Astrocyte of the spinal cord (primary cell): ENCODE measurements at regions not wholly inside any gene's neighbourhood (a gene's known extent, or its start where the extent isn't known, plus 50 kb on each side); places are given as distances from the start of the nearest gene placed in this dataset.

Experiments
- DNase-seq: peaks from one replicate; pipeline ENCODE4 v3.0.0; 2011; ENCODE audit warnings: low read depth, low spot score
- H3K4me3 ChIP-seq: 2 replicates; pipeline ENCODE4 v1.5.1; 2011; ENCODE audit warnings: low read depth, mild to moderate bottlenecking, low read length, moderate library complexity
- in situ Hi-C: cut with HindIII; loops from 2 replicates; pipeline ENCODE4 v1.10.0; 2017; ENCODE audit warnings: low sequenced_read_pairs
- TF ChIP-seq, protein P1 (sequence below): IDR thresholded peaks from 2 replicates; pipeline ENCODE4 v1.5.1; 2012; ENCODE audit warnings: low read depth, mild to moderate bottlenecking, low read length, inconsistent platforms

DNA sequence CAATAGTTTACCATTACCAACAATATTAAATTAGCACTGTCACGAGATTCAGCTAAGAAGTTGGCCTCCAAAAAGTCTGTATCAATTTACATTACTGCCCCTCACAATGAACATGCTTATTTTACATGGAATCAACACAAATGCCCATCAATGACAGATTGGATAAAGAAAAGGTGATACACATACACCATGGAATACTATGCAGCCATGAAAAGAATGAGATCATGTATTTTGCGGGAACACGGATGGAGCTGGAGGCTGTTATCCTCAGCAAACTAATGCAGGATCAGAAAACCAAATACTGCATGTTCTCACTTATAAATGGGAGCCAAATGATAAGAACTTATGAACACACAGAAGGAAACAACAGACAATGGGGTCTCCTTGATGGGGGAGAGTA, 211.8 kb upstream of the RREB1 start:
- TF ChIP-seq, protein P1, sequence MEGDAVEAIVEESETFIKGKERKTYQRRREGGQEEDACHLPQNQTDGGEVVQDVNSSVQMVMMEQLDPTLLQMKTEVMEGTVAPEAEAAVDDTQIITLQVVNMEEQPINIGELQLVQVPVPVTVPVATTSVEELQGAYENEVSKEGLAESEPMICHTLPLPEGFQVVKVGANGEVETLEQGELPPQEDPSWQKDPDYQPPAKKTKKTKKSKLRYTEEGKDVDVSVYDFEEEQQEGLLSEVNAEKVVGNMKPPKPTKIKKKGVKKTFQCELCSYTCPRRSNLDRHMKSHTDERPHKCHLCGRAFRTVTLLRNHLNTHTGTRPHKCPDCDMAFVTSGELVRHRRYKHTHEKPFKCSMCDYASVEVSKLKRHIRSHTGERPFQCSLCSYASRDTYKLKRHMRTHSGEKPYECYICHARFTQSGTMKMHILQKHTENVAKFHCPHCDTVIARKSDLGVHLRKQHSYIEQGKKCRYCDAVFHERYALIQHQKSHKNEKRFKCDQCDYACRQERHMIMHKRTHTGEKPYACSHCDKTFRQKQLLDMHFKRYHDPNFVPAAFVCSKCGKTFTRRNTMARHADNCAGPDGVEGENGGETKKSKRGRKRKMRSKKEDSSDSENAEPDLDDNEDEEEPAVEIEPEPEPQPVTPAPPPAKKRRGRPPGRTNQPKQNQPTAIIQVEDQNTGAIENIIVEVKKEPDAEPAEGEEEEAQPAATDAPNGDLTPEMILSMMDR = no peak
- H3K4me3 ChIP-seq = no peak overlapping the region
- in situ Hi-C loops = no loop called here
- no peak for DNase-seq

DNA sequence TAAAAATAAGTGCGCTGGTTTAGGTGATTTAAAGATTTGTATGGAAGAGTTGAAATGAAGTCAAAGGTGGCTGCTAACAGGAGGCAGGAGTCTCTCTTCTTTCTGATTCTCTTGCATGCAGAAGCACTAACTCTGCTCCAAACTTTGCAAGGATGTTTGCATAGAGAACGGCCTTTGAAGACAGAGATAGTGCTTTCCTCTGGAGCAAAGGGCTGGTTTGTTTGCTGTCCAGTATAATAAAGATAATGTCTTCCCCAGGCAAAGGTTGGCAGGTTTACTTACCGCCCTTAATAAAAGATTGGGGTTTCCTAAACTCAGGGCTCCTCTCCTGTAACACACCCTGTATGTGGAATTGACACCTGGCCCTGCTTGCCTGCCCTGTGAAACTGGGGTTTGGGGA, 210.6 kb upstream of the RREB1 start:
- DNase-seq = no peak
- TF ChIP-seq, protein P1 = no peak
- in situ Hi-C loops = no loop called here
- no peak overlapping the region for H3K4me3 ChIP-seq

- DNase-seq = no peak
- in situ Hi-C loops = no loop called here
- TF ChIP-seq, protein P1 = no peak
- H3K4me3 ChIP-seq = no peak overlapping the region
Observed at GRCh38 chr6:6900569-6901204, 207.1 kb upstream of the RREB1 start.

- TF ChIP-seq, protein P1 = no peak
- no peak for DNase-seq
- in situ Hi-C loops = no loop called here
- no peak overlapping the region for H3K4me3 ChIP-seq
Observed at GRCh38 chr6:6901205-6901719, 206.5 kb upstream of the RREB1 start.

DNA sequence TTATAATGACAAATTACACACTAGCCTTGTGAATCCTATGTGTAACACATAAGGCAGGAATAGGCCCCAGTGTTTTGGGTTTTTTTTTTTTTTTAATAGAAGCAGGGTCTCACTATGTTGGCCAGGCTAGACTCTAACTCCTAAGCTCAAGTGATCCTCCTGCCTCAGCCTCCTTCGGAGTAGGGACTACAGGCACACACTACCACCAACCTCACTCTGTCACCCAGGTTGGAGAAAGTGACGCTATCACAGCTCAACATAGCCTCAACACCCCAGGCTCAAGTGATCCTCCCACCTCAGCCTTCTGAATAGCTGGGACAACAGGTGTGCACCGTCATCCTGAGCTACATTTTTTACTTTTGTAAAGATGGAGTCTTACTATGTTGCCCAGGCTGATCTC, 205.8 kb upstream of the RREB1 start:
- in situ Hi-C loops = no loop called here
- no peak overlapping the region for H3K4me3 ChIP-seq
- DNase-seq = no peak
- TF ChIP-seq, protein P1 = no peak

- DNase-seq = no peak
- H3K4me3 ChIP-seq = no peak overlapping the region
- in situ Hi-C loops = no loop called here
- TF ChIP-seq, protein P1 = no peak
Observed at GRCh38 chr6:6905961-6906518, 201.7 kb upstream of the RREB1 start.
